HG03558 (cell line): ENCODE measurements at regions not wholly inside any gene's neighbourhood (a gene's known extent, or its start where the extent isn't known, plus 50 kb on each side); places are given as distances from the start of the nearest gene placed in this dataset.

ENCODE experiments used
- ATAC-seq: cut with Tn5 transposase; IDR thresholded peaks from one replicate; pipeline ENCODE4 v1.9.1; 2021; ENCODE audit warnings: moderate number of reproducible peaks; ENCODE audit not compliant: unreplicated experiment; ENCODE audit errors: extremely low read depth

- ATAC-seq: no peak
Measured at GRCh38 chr16:86961171-86961601, 356.0 kb downstream of the C16orf95 start.

GRCh38 chr16:86962259-86962658 is 354.9 kb downstream of the C16orf95 start:
- no peak for ATAC-seq

- ATAC-seq: no peak
Measured at GRCh38 chr16:86962913-86963312, 354.3 kb downstream of the C16orf95 start.

GRCh38 chr16:86963600-86964575 is 353.3 kb downstream of the C16orf95 start:
- no peak for ATAC-seq

GRCh38 chr16:86964796-86965241 is 352.4 kb downstream of the C16orf95 start:
- no peak for ATAC-seq

- ATAC-seq: no peak
Measured at GRCh38 chr16:86965331-86965730, 351.9 kb downstream of the C16orf95 start.

GRCh38 chr16:86965840-86966550 is 351.2 kb downstream of the C16orf95 start:
- no peak for ATAC-seq

- no peak for ATAC-seq
Measured at GRCh38 chr16:86966777-86967176, 350.4 kb downstream of the C16orf95 start.

GRCh38 chr16:86968866-86969265 is 348.3 kb downstream of the C16orf95 start:
- ATAC-seq: no peak

- ATAC-seq: no peak
Measured at GRCh38 chr16:86969716-86970115, 347.5 kb downstream of the C16orf95 start.

GRCh38 chr16:86970279-86970678 is 346.9 kb downstream of the C16orf95 start:
- no peak for ATAC-seq

GRCh38 chr16:86970726-86971125 is 346.5 kb downstream of the C16orf95 start:
- no peak for ATAC-seq

- no peak for ATAC-seq
Measured at GRCh38 chr16:86971251-86971650, 345.9 kb downstream of the C16orf95 start.

- no peak for ATAC-seq
Measured at GRCh38 chr16:86974120-86974519, 343.1 kb downstream of the C16orf95 start.

GRCh38 chr16:86975445-86975844 is 341.7 kb downstream of the C16orf95 start:
- no peak for ATAC-seq

- ATAC-seq: no peak
Measured at GRCh38 chr16:86977076-86977676, 340.0 kb downstream of the C16orf95 start.

- no peak for ATAC-seq
Measured at GRCh38 chr16:86978445-86979030, 338.7 kb downstream of the C16orf95 start.

- ATAC-seq: no peak
Measured at GRCh38 chr16:86979061-86979460, 338.1 kb downstream of the C16orf95 start.

GRCh38 chr16:86979984-86980553 is 337.1 kb downstream of the C16orf95 start:
- no peak for ATAC-seq

- ATAC-seq: no peak
Measured at GRCh38 chr16:86980644-86981043, 336.5 kb downstream of the C16orf95 start.
